GM19351 (cell line): ENCODE measurements at regions not wholly inside any gene's neighbourhood (a gene's known extent, or its start where the extent isn't known, plus 50 kb on each side); places are given as distances from the start of the nearest gene placed in this dataset.

Experiments used
- ATAC-seq: cut with Tn5 transposase; IDR thresholded peaks from one replicate; pipeline ENCODE4 v1.9.1; 2021; ENCODE audit warnings: mild to moderate bottlenecking, moderate library complexity; ENCODE audit not compliant: unreplicated experiment

DNA sequence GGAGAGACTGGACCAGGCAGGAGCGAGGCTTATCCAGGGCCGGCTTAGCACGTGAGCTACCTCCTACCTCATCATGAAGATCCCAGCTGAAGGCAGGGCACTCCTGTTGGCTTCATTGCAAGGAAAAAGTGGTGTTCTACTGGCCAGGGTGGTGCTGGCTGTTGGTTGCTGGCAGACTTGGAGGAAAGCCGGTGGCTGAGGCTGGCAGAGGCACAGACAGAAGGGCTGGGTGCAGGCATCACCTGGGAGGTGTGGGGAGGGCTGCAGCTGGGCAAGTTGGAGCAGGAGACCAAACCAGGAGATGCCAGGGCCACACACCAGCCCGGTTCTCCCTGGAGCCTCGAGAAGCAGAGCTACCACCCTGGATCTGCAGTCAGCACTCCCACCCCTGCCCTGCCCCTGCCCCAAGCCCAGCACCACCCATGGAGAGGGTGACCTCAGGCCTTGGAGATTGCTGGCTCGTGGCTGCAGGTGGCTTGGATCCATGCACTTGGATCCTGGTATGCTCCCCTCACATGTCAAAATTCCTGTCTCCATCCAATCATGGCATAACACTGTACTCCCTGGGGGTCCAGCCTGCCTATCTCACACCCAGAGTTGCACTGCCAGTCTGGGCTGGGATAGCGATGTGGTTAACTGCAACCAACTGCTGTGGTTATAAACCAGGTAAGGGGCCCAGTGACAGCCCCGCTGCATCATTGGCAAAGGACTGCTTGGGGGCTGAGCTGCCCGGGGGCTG is 49.7 kb downstream of the GLI2 start:
- no peak for ATAC-seq

DNA sequence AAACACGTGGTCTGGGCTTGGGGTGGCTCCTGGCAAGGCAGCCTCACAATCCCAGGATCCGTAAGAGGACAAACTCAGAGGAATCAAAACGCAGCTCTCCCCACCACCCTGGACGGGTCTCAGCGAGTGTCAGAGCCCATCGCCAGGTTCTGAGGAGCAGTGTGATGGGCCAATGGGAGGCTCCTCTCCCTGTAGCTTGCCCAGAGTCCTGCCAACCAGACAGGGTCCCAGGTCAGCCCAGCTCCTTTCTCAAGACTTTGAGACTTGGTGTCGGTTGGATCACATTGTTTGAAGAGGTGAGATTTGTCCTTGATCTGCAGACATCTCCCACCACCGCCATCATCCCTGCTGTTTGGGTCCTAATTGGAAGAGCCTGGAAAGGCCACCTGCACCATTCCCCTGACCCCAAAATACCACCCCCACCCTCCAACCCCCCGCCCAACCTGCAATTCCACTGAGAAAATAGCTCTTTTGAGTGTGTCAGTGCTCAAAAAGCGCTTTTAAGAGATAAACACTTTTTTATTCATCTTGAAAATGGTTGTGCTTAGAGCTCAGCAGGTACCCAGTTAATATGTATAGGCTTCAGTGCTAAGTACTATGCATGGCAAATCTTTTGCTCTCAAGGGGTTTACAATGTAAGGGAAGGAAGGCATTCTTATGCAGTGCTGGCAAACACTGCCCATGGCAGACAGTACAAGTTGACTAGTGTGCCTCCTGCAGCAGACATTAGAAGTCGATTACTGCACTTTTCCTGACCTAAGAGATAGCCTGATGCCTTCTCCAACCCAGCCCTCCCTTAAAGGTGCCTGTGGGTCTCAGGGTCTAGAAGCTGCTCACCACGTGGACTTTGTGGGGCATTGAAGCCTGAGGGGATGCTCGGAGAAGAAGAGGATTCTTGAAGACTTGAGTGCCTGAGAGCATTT is 50.6 kb downstream of the GLI2 start:
- ATAC-seq = no peak

DNA sequence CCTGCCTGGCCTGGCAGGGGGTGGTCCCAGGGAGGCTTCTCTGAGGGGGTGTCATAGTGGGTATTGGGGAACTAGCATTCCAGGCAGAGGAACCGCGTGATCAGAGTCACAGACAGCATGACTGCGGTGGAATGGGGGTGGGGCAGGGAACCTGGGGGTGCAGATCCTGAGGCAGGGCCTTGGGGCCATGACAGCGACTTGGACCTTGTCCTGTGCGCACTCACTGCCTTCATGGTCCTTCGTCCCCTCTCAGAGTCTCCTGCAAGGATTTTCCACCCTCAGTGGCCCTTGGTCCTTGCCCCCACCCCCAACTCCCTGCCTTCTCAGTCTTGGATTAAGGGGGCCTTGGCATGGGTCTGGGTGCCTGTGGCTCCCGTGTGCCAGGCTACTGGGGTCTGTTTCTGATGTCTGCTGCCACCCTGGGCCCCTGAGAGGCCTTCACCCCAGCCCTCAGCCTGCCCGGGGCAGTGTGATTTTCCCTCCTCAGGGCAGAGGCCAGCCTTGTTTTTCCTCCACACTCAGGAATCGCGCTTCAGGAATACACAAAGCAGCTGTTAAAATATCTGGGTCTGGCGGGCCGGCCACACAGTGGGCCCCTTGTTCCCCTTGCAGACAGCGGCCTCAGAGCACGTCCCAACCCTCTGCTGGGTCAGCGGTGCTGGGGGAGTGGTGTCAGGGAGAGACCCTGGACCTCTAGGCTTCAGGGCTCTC is 51.6 kb downstream of the GLI2 start:
- ATAC-seq = no peak

DNA sequence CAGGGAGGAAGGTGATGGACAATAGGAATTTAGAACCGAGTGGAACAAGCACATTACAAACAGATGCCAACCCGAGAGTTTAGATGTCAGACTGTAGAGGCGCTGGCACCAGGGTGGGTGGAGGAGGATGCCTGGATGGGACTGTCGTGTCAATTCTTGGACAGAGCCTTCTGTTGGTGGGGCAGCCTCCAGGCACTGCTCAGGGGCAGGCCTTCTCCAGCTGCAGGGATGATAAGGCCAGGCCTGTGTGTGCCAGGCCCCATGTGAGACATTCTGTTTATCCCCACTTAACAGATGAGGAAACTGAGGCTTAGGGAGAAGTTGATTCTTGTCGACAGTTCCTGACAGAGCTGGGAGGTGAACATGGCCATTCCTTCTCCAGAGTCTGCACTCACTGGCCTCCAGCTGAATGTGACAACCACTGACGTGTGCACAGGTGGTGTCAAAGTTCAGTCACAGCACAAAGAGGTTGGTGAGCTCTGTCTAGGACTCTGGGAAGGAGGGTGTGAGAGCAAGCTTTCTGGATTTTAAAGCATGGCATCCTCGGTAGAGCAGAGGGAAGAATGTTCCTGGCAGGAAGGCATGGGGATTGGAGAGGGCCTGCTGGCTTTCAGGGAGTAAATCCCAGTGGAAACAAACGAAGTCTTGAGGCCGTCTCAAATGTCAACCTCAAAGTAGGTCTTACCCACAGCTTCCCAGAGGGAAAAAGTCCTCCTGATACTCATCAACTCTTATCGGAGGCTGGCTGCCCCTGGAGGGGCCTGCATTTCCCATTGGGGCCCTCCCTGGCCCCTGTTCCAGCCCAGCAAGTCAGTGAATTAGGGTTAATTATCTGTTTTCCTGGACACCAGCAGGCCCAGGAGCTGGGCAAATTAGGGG is 52.4 kb downstream of the GLI2 start:
- ATAC-seq = no peak

DNA sequence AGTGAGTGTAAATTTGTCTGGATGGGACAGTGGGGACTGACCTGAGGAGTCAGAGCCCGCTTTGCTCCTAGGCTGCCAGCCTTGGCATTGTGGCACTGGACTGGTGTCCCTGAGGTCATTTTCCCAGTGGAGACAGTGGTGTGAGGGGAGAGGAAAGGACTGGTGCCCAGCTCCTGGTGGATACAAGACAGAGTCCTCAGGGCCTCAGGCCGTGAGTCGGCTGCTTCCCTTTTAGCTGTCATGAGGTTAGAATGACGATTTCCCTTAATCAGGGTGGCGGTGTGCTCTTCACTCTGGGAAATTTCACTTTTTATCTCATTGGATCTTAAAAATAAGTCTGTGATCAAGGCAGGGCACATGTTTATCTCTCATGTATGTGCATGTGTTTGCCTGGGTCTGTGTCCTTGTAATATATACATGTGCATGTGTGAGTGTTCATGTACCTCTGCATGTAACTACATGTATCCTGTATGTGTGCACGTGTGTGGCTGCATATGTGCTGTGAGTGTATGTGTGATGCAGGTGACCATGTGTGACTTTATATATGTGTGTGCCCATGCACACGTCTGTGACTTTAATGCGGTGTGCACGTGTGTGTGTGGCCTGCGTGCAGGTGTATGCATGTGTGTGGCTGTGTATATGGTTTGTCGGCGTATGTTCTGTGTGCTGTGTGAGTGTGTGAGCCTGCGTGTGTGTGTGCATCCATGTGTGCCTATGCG is 55.7 kb downstream of the GLI2 start:
- no peak for ATAC-seq

DNA sequence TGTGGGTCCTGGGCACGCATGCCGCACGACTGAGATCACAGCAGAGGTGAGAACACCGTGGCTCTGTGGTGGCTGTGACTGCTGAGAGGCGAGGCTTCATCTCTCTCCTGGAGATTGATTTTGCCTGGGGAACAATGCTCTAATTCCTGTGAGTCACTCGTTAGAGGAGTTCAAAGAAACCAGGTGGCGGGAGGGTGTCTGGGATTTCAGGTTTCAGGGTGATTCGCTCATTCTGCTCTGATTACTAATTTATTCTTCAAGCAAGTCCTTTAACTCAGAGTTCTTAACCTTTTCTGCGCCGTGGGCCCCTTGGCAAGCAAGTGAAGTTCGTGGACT is 56.3 kb downstream of the GLI2 start:
- no peak for ATAC-seq

DNA sequence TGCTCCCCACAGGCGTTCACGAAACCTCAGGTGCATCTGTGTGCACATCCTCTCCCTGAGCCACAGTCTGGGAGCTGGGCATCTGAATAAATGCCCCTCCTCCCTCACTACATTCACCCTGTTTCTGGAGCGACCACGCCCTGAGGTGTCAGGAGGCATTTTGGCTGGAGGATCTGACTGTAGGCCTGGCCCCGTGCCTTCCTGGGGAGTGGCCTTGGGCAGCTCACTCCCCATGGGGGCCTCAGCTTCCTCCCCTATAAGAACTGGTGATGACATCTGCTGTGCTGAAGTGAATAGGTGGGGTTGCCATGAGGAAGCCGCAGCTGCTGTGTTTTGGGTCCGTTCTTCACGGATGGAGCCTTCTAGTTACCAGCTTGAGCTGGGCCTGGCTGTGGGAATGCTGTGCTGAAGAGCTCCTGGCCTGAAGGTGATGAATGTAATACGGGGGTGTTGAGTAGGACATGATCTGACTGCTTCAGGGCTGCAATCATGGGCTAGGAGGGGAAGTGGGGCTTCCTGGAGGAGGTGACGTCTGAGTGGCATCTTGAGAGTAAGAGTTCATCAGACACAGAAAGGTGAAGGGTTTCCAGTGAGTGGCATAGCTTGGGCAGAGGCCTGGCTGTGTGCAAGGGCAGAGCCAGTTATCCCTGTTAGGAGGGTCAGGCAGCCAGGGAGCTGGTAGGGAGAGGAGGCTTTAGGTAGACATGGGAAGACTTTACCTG is 58.2 kb downstream of the GLI2 start:
- ATAC-seq = no peak

DNA sequence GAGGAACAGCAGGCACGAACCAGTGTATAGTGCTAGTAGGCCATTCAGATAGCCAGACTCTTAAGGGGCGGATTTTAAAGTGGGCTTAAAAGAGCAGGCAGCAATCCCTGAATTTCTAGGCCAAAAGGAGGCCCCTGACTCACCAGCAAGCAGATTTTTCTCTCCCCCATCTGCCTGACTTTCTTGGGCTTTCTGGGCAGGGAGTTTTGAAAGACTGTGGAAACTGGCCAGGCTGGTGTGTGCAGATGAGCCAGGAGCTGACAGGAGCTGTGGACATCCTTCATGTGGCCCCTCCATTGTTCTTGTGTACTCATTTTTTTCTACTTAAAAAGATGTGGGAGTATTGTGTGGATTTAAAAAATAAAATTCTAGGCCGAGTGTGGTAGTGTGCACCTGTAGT is 59.0 kb downstream of the GLI2 start:
- ATAC-seq = no peak

DNA sequence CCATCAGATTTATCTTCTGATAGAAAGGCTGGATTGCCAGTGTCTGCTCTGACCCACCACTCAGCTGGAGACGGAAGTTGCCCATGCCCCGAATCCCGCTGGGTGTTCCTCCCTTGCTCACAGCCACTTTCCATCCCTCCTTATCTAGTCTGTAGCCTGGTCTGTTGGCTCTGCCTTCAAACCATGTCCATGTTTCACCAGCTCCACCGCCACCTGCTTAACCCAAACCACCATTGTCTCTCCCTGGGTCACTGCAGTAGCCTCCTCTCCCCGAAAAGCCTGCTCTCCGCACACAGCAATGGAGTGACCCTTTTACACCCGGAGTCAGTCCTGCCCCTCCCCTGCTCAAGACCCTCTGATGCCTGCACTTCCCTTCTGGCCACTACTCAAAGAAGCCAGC is 60.4 kb downstream of the GLI2 start:
- no peak for ATAC-seq

DNA sequence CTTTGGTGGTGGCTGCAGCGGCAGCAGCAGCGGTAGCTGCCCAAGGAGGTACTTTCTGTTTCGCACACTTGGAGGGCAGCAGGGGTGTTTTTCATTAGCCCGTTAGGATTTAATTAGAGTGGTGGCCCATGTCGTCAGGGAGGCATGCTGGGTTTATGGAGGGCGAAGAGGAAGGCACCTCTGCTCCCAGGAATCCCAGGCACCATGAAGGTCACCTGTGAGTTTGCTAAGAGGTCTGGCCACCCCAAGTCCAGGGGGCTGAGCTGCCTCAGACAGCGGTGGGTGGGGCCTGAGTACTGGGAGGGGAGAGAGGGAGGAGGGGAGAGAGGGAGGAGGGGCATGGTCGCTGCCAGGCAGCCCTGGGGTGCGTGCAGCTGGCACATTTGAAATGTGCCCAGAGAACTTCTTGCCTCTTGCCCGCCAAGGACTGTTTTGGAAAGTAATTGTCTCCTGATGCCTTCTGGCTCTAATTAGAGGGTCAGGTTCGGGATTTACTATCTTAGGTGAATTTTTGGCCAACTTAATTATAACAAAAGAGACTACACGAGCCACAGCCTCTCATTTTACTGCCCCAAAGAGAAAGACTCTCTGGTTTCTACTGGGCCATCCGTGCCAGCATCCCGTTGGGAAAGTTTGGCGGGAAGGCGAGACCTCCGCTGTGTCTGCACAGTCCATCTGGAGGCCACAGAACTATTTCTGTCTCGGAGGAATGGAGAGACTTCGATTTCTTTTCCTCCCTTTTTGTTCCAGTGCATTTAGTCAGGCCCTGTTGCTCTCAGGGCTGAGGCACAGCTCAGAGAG is 62.0 kb downstream of the GLI2 start:
- no peak for ATAC-seq

DNA sequence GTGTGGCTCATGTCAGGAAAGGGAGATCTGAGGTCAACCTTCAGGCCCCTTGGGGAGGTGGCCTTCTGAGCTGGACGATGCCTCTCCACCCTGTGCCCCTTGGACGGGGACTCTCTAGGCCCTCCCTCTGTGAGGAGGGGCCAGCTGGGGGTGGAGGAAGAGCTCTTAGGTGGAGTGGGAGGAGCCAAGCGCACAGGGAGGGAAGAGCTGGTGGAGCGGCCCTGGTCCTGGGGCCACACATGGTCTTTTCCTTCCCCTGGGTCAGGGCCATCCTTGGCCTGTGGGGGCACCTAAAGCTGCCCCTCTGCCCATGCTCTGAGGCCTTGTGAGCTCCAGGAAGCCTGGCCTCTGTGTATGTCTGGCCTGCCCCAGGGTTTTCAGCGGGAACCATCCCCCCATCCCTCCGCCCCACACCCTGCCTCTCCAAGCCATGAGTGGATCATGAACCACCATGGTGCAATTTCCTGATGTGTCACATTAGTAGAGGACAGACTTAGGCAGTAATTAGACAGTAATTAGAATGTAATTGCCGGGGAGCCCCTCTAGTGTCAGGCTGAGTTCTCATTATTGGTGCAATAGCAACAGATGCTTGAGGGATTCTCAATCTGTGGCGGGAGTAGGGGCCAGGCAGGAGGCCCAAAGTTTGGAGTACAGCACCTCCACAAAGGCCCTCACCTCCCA is 63.0 kb downstream of the GLI2 start:
- ATAC-seq = no peak

DNA sequence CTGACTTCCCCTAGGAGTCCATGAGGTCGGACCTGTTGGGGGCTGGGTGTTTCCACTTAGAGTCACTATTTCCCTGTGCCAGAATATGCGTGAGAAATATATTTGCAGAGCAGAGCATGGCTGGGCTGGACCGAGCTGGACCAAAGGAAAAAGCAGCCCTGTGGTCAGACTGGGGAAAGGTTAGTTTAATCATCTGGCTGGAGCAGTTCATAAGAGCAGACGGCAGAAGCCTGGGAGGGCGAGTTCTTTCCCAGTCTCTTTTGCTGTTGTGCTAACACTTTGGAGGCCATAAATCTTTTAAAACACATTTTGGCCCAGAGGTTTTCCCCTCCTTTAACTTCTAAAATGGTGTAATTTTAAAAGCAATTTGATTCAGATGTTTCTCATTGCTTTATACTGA is 66.5 kb downstream of the GLI2 start:
- no peak for ATAC-seq

DNA sequence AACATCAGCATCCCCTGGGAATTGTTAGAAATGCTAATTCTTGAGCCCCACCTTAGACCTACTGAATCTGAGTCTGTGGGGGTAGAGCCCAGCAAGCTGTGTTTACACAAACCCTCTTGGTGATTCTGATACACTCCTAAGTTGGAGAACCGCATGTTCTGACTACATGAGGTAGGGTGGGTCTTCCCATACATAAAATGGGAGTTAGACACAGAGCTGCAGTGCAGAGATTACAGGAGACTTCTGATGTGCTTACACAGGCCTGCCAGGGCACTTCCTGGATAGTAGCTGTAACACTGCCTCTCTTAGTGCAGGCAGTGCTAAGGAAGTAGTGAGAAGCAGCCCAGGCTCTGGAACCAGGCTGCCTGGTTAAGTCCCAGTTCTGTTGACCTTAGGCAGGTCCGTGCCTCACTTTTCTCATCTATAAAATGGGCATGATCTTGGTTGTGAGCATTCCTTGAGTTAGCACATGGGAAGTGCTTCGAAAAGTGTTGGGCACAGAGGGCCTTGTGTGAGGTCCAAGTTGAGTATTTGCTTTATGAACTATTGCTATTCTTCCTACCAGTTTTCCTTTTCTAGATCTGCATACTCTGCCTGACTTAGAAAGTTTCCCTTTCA is 67.3 kb downstream of the GLI2 start:
- no peak for ATAC-seq

DNA sequence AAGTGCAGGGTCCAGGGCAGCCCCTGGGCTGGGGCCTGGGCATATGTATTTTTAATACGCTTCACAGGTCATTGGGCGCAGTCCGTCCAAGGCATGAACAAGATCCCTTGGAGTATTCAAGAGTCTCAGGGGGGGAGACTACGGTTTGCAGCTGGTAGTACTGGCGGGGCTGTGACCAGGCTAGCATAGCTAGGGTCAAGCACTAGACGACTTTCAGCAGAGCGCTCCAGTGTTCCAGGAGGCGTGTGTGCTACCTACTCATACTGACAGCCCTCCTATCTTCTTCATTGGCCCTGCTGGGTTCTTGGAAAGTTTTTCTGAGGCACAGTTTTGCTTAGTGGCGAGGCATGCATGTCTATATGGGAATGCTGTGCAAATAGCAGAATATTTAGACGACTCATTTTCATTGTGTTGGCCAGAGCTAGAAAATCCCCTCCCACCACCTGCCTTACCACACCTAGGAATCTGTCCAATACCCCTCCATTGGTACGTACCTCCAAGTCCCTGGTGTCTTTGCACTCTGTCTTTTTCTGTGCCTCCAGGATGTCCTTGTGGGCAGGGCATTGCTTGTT is 68.2 kb downstream of the GLI2 start:
- no peak for ATAC-seq

DNA sequence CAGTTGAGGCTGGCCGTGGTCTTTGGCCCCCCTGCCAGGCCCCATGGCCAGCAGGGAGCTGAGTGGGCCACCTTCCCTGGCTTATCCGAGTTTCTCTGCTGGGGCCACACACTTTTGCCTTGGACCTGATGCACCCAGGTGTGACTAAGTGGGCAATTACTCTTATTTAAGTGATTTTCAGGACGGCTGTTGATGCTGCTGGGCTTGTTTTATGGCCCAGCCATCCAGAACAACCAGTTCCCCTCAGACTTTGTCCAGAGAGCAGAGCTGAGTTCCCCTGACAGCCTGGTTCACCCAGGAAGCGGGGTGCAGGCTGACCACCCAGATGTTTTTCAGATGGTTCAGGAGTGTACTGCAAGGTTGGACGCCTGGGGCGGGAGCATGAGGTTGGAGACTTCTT is 68.8 kb downstream of the GLI2 start:
- no peak for ATAC-seq

DNA sequence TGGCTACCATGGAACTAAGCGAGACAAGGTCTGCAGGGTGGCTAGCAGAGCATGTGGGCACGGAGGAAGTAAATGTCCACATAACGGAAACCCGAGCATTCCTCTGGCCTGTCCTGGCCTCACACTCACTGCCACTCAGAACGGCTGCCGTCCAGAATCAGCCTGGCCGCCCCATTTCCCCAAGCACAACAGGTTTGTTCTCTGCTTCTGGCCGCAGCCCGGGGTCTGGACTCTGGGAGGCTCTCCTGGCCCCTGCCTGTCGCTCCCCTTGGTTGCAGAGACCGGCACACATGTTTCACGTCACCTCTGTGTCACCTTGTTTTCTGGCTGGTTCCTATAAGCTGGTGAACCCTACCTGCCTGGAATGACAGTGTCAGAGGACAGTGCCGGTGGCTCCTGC is 69.3 kb downstream of the GLI2 start:
- ATAC-seq = no peak

DNA sequence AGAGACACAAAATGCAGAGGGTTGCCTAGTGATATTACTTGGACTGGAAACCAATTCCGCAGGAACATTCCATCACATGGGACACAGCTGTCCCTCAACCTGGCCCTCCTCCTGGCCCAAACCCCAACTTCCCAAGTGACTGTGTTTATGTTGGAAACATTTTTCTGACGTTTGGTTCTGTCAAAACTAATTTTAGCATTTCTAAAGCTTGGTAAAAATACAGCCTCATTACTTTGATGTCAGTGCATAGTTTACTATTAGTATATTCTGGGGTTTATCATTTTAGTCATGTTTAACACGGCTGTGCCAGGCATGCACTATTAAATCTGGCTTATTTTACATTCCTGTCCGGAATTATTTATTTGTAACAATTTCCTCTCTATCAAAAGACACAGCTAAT is 69.9 kb downstream of the GLI2 start:
- ATAC-seq = no peak
